CD14-positive monocyte (primary cell): ENCODE measurements at regions not wholly inside any gene's neighbourhood (a gene's known extent, or its start where the extent isn't known, plus 50 kb on each side); places are given as distances from the start of the nearest gene placed in this dataset.

ENCODE experiments used
- DNase-seq, 3 donors: peaks; one replicate each; pipeline ENCODE4 v3.0.0-alpha.2; 2011 to 2022
- H2AFZ ChIP-seq: 2 replicates; pipeline ENCODE4 v1.6.0; 2012; ENCODE audit warnings: mild to moderate bottlenecking, low read depth, low read length, inconsistent platforms; ENCODE audit not compliant: insufficient read depth, poor library complexity, severe bottlenecking
- H3K27ac ChIP-seq, 2 donors: 1 replicate in 1 of 2; 2 replicates in 1 of 2; pipeline ENCODE4 v1.5.1; 2012 to 2013; ENCODE audit warnings: low read length in 2 of 2, control low read depth in 1 of 2, inconsistent platforms in 1 of 2, low read depth in 1 of 2, mild to moderate bottlenecking in 1 of 2
- H3K27me3 ChIP-seq, 2 donors: one replicate each; pipeline versions ENCODE4 v1.6.0 to v1.6.1; 2011 to 2013; ENCODE audit warnings: low read length in 2 of 2; ENCODE audit not compliant: control insufficient read depth in 2 of 2, insufficient read depth in 2 of 2
- H3K36me3 ChIP-seq, 2 donors: replicated peaks in 1 of 2; 1 replicate in 1 of 2; 2 replicates in 1 of 2; pipeline versions ENCODE4 v1.5.1 to v1.6.1; 2012 to 2013; ENCODE audit warnings: low read length in 2 of 2, control low read depth in 1 of 2, inconsistent platforms in 1 of 2, mild to moderate bottlenecking in 1 of 2; ENCODE audit not compliant: insufficient read depth in 2 of 2, control insufficient read depth in 1 of 2
- H3K4me1 ChIP-seq, 2 donors: 1 replicate in 1 of 2; 2 replicates in 1 of 2; pipeline versions ENCODE4 v1.5.1 to v1.6.1; 2012 to 2013; ENCODE audit warnings: low read length in 2 of 2, control low read depth in 1 of 2, inconsistent platforms in 1 of 2, mild to moderate bottlenecking in 1 of 2, moderate library complexity in 1 of 2; ENCODE audit not compliant: insufficient read depth in 2 of 2, control insufficient read depth in 1 of 2
- H3K4me2 ChIP-seq: replicated peaks from 2 replicates; pipeline ENCODE3; 2012; ENCODE audit warnings: low read length, moderate library complexity, mild to moderate bottlenecking; ENCODE audit not compliant: poor library complexity, severe bottlenecking; ENCODE audit errors: extremely low read depth
- H3K4me3 ChIP-seq, 3 experiments: fragments of 200-600 bp in 1 of 3; sonication (generic) in 1 of 3; replicated peaks in 1 of 3; 1 replicate in 2 of 3; 2 replicates in 1 of 3; pipeline ENCODE4 v1.5.1; 2011 to 2013; ENCODE audit warnings: low read length in 3 of 3, mild to moderate bottlenecking in 3 of 3, control low read depth in 2 of 3, low read depth in 2 of 3, inconsistent platforms in 1 of 3, moderate library complexity in 1 of 3
- H3K79me2 ChIP-seq: 2 replicates; pipeline ENCODE4 v1.6.0; 2012; ENCODE audit warnings: mild to moderate bottlenecking, control low read depth, inconsistent platforms, low read length, moderate library complexity; ENCODE audit not compliant: insufficient read depth
- H3K9ac ChIP-seq: 2 replicates; pipeline ENCODE4 v1.6.0; 2017; ENCODE audit warnings: low read length, mild to moderate bottlenecking; ENCODE audit not compliant: insufficient read depth, poor library complexity, severe bottlenecking
- H3K9me3 ChIP-seq, 2 donors: replicated peaks in 1 of 2; 1 replicate in 1 of 2; 2 replicates in 1 of 2; pipeline versions ENCODE4 v1.5.1 to v1.6.1; 2012 to 2013; ENCODE audit warnings: low read length in 2 of 2, control low read depth in 1 of 2; ENCODE audit not compliant: control insufficient read depth in 1 of 2, insufficient read depth in 1 of 2
- H4K20me1 ChIP-seq: 2 replicates; pipeline ENCODE4 v1.6.0; 2012; ENCODE audit warnings: mild to moderate bottlenecking, low read length, control low read depth, moderate library complexity; ENCODE audit not compliant: insufficient read depth
- H3K27ac Mint-ChIP-seq, 7 donors: one replicate each; pipeline ENCODE4 v1.8.0; 2020; ENCODE audit warnings: mild to moderate bottlenecking in 7 of 7, mixed read lengths in 7 of 7, moderate library complexity in 6 of 7, inconsistent platforms in 2 of 7
- H3K27me3 Mint-ChIP-seq, 3 donors: one replicate each; pipeline ENCODE4 v1.8.0; 2021 to 2022; ENCODE audit warnings: low read depth in 3 of 3, mild to moderate bottlenecking in 3 of 3, mixed read lengths in 3 of 3, moderate library complexity in 3 of 3, inconsistent platforms in 1 of 3
- H3K36me3 Mint-ChIP-seq, 2 donors: one replicate each; pipeline ENCODE4 v1.8.0; 2020; ENCODE audit warnings: mixed read lengths in 2 of 2, inconsistent platforms in 1 of 2, mild to moderate bottlenecking in 1 of 2
- H3K4me1 Mint-ChIP-seq: one replicate; pipeline ENCODE4 v1.8.0; 2020; ENCODE audit warnings: mild to moderate bottlenecking, mixed read lengths
- H3K4me3 Mint-ChIP-seq, 2 donors: one replicate each; pipeline ENCODE4 v1.8.0; 2020; ENCODE audit warnings: mild to moderate bottlenecking in 2 of 2, mixed read lengths in 2 of 2, moderate library complexity in 1 of 2
- H3K9me3 Mint-ChIP-seq, 7 donors: one replicate each; pipeline ENCODE4 v1.8.0; 2020 to 2022; ENCODE audit warnings: mixed read lengths in 7 of 7, mild to moderate bottlenecking in 6 of 7, moderate library complexity in 6 of 7, inconsistent platforms in 2 of 7
- CTCF ChIP-seq: fragments of 200-600 bp; IDR thresholded peaks from one replicate; pipeline ENCODE4 v1.8.0; 2022; ENCODE audit warnings: antibody characterized with exemption, mild to moderate bottlenecking
- WGBS: methylation state at CpG from one replicate; pipeline ENCODE4 v1.1.5; 2013; ENCODE audit warnings: missing lambda C conversion rate; ENCODE audit not compliant: insufficient coverage; 5-methylcytosine and 5-hydroxymethylcytosine counted together
- intact Hi-C, 2 donors: fragments of 100-400 bp; cut with micrococcal nuclease; formaldehyde crosslinking; loops; one replicate each; pipeline versions ENCODE4 v1.15.0 to v1.15.1; 2023

GRCh38 chr2:118586312-118586711, 261.1 kb downstream of the EN1 start:
- H3K4me2 ChIP-seq: no peak overlapping the region
- intact Hi-C loops: no loop called here
- DNase-seq: no peak
- Mint-ChIP-seq H3K27ac (no peak overlapping the region), H3K4me3 (no peak overlapping the region), H3K9me3 (peaks cover 0 to 3% (median 0%) of the 10 kb centered on the region in 7 donors), H3K27me3 (peaks cover 0 to 2% (median 0%) of the 10 kb centered on the region in 3 donors), H3K36me3 (no peaks in the 10 kb centered on the region), H3K4me1 (no peaks in the 10 kb centered on the region)
- no peak overlapping the region for H3K27ac ChIP-seq
- TF ChIP-seq CTCF: no peak
- H4K20me1 ChIP-seq: no peaks in the 10 kb centered on the region
- WGBS: no CpG with 5 or more reads among the region's 1 CpG
- no peak overlapping the region for H2AFZ ChIP-seq
- no peak overlapping the region for H3K9ac ChIP-seq
- no peaks in the 10 kb centered on the region for H3K9me3 ChIP-seq
- H3K36me3 ChIP-seq: no peaks in the 10 kb centered on the region
- H3K27me3 ChIP-seq: no peaks in the 10 kb centered on the region
- H3K4me1 ChIP-seq: no peaks in the 10 kb centered on the region
- H3K4me3 ChIP-seq: no peak overlapping the region
- no peaks in the 10 kb centered on the region for H3K79me2 ChIP-seq

GRCh38 chr2:118584877-118585276, 262.6 kb downstream of the EN1 start:
- Histone ChIP-seq H4K20me1 (no peaks in the 10 kb centered on the region), H3K9me3 (no peaks in the 10 kb centered on the region), H3K27me3 (no peaks in the 10 kb centered on the region), H3K4me1 (no peaks in the 10 kb centered on the region), H3K36me3 (no peaks in the 10 kb centered on the region), H2AFZ (no peak overlapping the region), H3K4me2 (no peak overlapping the region), H3K79me2 (no peaks in the 10 kb centered on the region), H3K27ac (no peak overlapping the region), H3K4me3 (no peak overlapping the region), H3K9ac (no peak overlapping the region)
- no peaks in the 10 kb centered on the region for H3K36me3 Mint-ChIP-seq
- peaks cover 0 to 3% (median 0%) of the 10 kb centered on the region in 7 donors for H3K9me3 Mint-ChIP-seq
- DNase-seq: no peak
- H3K27ac Mint-ChIP-seq: no peak overlapping the region
- H3K27me3 Mint-ChIP-seq: peaks cover 0 to 3% (median 2%) of the 10 kb centered on the region in 3 donors
- H3K4me1 Mint-ChIP-seq: no peaks in the 10 kb centered on the region
- WGBS: 81% methylated on average over 6 of the region's 6 CpGs
- no peak for TF ChIP-seq CTCF
- intact Hi-C loops: no loop called here
- H3K4me3 Mint-ChIP-seq: no peak overlapping the region
